HG03159 (cell line): ENCODE measurements at regions not wholly inside any gene's neighbourhood (a gene's known extent, or its start where the extent isn't known, plus 50 kb on each side); places are given as distances from the start of the nearest gene placed in this dataset.
"Not testable (repeated sequence)": the region's sequence is repeated elsewhere in the genome, so short reads cannot be mapped to it uniquely, and the experiment has no call there.

ENCODE experiments used
- ATAC-seq: cut with Tn5 transposase; IDR thresholded peaks from one replicate; pipeline ENCODE4 v1.9.1; 2021; ENCODE audit warnings: mild to moderate bottlenecking, moderate library complexity; ENCODE audit not compliant: unreplicated experiment

DNA sequence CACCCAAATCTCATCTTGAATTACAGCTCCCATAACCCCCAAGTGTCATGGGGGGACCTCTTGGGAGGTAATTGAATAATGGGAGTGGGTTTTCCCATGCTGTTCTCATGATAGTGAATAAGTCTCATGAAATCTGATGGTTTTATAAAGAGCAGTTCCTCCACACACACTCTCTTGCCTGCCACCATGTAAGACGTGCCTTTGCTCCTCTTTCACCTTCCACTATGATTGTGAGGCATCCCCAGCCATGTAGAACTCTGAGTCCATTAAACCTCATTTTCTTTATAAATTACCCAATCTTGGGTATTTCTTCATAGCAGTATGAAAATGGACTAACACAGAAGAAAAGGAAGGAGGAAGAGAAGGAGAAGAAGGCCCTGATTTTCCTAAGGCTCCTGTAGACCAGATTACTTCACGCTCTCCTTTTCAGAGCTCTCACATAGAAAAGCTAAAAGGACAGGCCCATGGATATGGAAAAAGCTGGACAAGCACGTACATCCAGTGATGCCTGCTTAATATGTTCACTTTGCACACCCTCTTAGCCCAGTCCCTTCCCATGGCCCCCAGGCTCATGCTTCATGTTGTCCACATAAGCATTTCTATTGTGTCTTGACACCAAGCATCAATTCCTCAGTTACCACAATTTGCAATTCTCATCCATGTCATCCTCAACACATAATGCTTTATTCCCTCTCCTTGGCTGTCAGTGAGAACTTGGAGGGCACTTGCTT is 354.8 kb downstream of the CD83 start:
- ATAC-seq, result no peak

DNA sequence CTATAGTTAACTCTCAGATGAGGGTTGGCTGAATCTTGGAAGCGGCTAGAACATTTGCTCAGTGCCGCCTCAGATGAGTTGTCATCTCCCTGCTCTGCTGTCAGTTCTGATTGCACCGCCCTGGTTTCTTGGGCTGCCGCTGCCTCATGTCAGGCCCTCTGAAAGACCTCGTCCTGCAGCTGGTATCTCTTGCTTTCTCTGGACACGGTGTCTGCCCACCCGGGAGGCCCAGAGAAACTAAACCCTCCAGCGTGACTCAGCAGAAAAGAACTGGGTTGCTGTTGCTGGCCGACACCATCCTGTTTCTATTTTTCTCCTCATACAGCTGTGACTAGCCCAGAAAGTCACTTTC is 355.4 kb downstream of the CD83 start:
- ATAC-seq, result no peak

GRCh38 chr6:14474816-14475215 is 357.2 kb downstream of the CD83 start:
- no peak for ATAC-seq

DNA sequence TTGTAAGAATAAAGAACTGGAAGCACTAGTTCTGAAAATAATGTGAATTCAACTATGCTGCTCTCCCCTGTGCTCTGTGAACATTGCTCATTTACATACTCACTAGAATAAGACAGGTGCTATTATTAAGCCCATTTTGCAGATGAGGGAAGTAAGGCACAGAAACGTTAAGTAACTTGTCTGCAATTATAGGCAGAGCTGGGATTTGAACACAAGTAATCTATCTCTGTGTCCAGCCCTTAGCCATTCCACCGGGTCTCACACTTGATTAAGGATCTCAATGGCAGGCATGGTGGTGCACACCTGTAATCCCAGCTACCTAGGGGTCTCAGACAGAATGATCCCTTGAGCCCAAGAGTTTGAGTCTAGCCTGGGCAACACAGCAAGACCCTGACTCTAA is 357.7 kb downstream of the CD83 start:
- no peak for ATAC-seq

DNA sequence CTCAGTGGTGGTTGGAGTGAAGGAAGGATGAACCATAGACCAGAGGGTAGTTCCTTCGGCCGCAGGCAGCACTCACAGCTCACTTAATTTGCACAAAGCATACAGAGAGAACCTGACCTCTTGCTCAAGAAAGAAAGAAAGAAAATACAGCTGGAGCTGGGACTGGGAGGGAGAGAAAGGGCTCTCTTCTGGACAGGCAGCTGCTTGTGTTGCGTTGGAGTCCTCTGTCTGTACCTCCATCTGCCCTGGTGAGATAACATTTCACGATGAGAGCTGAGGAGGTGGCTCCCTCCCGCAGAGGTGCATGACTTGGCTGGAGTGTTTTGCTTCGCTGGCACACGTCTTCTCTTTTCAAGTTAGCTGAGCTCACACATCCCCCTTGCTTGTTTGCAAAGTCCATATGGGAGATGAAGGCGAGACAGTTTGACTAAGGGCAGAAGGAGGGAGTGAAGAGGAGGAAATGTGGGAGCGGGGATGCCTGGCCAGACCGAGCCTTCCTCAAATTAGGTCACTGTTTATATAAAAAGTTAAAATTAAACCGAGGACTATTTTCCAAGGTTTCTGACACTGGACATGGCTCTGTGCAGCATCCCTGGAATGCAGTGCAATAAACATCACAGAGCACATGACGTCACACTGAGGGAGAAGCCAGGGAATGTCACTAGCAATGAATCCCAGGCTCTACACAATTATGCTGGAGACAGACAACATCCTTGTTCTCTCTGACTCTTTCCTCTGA is 359.4 kb downstream of the CD83 start:
- ATAC-seq, result no peak

GRCh38 chr6:14477559-14477958 is 360.0 kb downstream of the CD83 start:
- ATAC-seq, result no peak

DNA sequence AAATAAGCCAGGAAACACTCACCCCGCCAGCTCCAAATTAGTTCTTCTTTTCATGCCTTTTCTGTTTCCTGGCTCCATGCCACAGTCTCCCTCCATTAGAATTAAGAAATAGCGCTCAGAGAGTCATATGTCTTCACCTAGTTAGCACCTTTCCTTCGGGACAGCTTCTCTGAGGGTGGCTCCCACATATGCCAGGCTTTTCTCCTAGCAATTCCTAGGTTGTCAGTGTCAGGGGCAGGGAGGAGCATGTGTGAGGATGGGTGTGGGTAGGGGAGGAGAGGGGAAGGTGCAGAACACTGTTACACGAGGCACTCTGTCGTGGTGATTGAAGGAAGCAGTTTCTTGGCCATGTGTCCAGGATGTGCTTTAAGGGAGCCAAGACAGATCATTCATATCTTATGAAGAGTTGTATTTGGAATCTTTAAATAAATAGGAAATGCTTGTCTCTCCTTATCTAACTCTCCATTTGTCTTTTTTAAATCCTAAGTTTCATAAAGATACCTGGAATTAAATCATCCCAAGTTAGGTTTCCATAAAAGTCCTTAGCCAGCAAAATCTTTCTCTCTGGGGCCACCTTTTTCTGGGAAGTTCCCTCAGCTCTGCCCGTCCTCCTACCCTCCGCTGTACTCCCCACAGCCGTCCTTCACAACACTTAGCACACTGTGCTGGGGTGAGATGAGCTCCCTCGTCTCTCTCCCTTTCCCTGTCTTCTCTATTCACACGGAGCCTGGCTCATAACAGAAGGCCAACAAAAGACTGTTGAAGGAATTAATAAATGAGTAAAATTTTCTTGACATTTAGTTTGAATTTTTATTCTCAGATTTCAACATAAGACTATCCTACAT is 361.0 kb downstream of the CD83 start:
- ATAC-seq, result no peak

DNA sequence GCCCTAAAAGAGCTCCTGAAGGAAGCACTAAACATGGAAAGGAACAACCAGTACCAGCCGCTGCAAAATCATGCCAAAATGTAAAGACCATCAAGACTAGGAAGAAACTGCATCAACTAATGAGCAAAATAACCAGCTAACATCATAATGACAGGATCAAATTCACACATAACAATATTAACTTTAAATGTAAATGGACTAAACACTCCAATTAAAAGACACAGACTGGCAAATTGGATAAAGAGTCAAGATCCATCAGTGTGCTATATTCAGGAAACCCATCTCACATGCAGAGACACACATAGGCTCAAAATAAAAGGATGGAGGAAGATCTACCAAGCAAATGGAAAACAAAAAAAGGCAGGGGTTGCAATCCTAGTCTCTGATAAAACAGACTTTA is 364.4 kb downstream of the CD83 start:
- not testable (repeated sequence) for ATAC-seq

DNA sequence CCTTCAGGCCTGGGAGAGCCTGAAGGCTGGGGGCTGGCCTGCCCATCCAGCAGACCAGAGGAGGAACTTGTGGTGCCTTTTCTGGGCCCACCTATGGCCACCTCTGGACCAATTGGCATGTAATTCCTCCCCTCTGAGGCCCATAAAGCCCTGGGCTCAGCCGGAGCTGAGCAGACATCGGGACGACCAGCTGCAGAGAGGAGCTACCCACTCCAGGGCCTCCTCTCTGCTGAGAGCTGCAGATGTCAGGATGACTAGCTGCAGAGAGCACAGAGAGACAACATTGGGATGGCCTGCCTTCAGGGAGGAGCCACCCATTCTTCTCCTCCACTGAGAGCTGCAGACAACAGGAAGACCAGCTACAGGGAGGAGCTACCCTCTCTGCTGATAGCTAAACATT is 370.1 kb downstream of the CD83 start:
- ATAC-seq, result no peak

DNA sequence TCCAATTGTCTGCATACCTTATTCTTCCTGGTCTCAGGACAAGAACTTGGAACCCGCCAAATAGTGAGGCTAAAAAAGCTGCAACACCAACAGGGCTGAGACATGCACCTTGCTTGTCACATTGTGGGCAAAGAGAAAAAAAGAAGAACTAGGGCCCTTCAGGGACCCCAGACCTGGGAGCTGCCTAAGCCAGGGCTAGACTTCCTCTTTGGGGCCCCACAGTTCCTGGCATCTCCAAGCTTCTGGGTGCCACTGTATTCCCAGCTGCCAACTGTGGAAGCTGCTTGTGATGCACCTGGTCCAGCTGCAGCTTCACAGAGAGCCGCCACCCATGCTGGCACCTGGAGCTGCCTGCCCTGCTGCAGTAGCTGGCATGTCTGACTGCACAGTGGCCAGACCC is 370.6 kb downstream of the CD83 start:
- ATAC-seq, result no peak

- no peak for ATAC-seq
These were observed 371.9 kb downstream of the CD83 start for GRCh38 chr6:14489445-14489844.

DNA sequence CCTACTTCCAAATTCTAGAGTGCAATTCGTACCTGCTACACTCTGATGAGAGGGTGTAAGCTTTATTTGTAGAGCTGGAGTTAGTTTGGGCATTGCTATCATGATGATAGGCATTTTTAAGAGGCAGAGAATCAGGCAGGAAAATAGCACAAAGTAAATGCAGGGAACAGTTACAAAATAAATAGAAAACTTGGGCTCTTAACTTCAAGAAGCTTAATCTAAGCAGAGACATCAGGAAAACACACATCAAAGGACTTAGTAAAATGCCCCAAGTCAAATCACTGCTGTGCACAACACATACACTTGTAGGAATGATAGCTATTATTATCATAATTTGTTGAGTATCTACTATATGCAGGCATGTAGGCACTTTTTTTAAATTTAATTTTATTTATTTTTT is 381.2 kb downstream of the CD83 start:
- ATAC-seq, result no peak

DNA sequence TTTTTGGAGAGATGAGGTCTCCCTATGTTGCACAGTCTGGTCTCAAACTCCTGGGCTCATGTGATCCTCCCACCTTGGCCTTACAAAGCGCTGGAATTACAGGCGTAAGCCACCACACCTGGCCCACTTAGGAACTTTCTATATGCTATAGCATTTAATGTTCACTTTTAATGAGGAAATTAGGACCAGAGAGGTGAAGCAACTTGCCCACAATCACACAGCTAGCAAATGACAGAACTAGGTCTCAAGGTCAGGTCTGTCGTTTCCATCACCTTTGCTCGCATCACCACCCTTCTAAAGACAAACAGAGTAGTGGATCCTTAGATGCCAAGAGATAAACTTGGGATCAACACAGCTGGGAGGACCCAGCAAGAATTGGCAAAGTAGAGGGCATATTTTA is 381.7 kb downstream of the CD83 start:
- no peak for ATAC-seq

DNA sequence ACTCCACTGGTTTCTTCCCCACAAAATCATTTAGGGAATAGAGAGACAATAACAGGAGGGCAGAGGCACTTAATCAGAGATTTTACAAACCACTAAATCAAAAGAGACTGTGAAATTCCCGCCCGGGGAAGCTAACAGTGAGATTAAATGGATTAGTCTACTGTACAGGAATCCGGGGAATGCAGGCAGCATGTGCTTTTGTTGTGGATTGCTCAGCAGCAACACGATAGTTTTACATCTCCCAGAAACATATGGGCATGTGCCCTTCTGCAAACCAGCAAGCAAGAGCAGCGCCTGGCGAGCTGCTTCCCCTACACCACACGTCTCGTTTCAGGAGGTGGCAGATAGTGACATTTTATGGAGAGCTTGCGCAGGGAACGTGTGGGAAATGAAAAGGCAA is 382.3 kb downstream of the CD83 start:
- ATAC-seq, result no peak

DNA sequence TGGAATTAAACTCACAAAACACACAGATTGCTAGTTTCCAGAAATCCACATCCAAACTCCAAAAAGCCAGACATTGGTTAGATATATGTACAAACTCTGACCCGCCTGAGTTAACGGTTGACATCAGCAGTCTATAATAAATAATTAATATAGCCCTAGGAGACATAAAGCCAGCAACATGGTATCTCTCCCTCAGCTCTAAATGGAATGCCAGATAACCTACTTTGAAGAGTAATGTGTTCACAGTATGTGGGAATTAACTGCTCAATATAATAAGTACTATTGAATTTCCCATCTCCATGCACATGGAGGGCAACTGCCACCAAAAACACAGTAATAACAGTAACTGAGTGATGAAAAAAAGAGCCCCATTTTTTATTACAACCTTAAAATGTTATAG is 383.2 kb downstream of the CD83 start:
- ATAC-seq, result no peak

DNA sequence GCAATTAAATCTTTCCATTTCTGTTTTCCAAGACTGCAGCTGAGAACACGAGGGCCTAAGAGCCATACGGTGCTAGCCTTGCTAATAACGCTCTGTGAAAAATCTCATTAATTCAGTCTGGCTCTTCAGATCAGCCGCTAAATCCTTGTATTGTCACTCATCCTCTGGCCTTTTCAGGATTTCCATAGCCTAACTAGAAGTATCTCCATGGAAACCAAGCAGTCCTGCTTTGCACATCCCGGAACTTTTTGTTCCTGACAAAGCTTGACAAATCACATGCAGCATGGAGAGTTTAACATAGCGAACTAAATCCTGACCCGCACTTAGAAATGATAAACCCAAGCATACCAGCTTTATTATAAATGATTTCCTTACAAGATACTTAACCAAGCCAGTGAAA is 383.7 kb downstream of the CD83 start:
- no peak for ATAC-seq

- no peak for ATAC-seq
These were observed 384.3 kb downstream of the CD83 start for GRCh38 chr6:14501914-14502313.

- ATAC-seq, result no peak
These were observed 385.0 kb downstream of the CD83 start for GRCh38 chr6:14502551-14502950.

DNA sequence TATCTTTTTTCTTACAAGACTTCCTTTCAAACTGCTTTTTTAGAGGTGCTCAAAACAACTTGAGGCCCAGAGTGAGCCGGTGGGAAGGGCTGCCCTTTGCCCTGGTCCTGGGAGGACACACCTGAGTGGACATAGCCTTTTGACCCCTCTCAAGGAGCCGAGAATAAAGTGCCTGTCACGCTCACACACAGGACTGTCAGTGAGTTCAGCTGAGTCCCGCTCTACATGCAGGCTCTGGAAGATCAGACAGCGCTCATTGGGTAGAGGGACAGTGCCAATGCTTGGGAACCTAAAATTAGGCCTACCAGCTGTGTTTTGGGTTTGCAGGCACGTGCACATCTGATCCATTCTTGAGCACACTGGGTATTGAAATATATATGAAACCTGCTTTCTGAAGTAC is 387.8 kb downstream of the CD83 start:
- no peak for ATAC-seq

- no peak for ATAC-seq
These were observed 389.2 kb downstream of the CD83 start for GRCh38 chr6:14506656-14507246.

GRCh38 chr6:14509120-14509519 is 391.5 kb downstream of the CD83 start:
- no peak for ATAC-seq
